WERI-Rb-1 (cell line): ENCODE measurements at regions not wholly inside any gene's neighbourhood (a gene's known extent, or its start where the extent isn't known, plus 50 kb on each side); places are given as distances from the start of the nearest gene placed in this dataset.

Experiments
- DNase-seq: peaks from one replicate; pipeline ENCODE4 v3.0.0-alpha.2; 2020
- H3K27ac ChIP-seq: fragments of 250-450 bp; sonication (Bioruptor Pico); 2 replicates; pipeline ENCODE4 v1.5.1; 2020; ENCODE audit warnings: mild to moderate bottlenecking, moderate library complexity
- H3K27me3 ChIP-seq: fragments of 250-450 bp; sonication (Bioruptor Pico); 2 replicates; pipeline ENCODE4 v1.5.1; 2021; ENCODE audit warnings: mild to moderate bottlenecking, low read depth, moderate library complexity; ENCODE audit not compliant: insufficient read depth, severe bottlenecking
- H3K36me3 ChIP-seq: fragments of 250-450 bp; sonication (Bioruptor Pico); 2 replicates; pipeline ENCODE4 v1.5.1; 2020; ENCODE audit warnings: mild to moderate bottlenecking, moderate library complexity
- H3K4me3 ChIP-seq: 2 replicates; pipeline ENCODE4 v1.5.1; 2011; ENCODE audit warnings: low read depth, mild to moderate bottlenecking, control low read depth, low read length
- H3K9me3 ChIP-seq: fragments of 250-450 bp; sonication (Bioruptor Pico); 2 replicates; pipeline ENCODE4 v1.5.1; 2021; ENCODE audit warnings: mild to moderate bottlenecking, moderate library complexity; ENCODE audit not compliant: severe bottlenecking
- CTCF ChIP-seq: IDR thresholded peaks from 2 replicates; pipeline ENCODE4 v1.5.1; 2011; ENCODE audit warnings: low read depth, mild to moderate bottlenecking, control low read depth, inconsistent platforms, low read length

DNA sequence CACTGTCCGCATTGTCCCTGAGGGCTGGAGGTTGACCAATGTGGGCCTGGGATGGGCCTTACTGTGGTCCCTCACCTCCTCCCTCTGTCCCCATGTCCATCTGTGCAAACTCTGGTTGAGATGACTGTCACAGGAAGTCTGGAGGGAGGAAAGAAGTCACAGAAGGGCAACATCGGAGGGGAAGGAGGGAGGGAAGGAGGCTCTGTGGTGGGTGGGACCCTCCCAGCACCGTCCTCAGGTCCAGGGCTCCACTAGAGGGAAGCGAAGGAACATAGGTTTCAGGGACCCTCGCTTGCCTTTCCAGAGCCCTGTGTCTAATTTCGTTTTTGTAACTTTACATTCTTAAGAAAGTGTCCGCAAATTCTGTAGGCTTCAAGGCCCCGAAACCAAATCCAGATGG is 111.3 kb upstream of the SLC44A3 start:
- H3K4me3 ChIP-seq: no peak overlapping the region

DNA sequence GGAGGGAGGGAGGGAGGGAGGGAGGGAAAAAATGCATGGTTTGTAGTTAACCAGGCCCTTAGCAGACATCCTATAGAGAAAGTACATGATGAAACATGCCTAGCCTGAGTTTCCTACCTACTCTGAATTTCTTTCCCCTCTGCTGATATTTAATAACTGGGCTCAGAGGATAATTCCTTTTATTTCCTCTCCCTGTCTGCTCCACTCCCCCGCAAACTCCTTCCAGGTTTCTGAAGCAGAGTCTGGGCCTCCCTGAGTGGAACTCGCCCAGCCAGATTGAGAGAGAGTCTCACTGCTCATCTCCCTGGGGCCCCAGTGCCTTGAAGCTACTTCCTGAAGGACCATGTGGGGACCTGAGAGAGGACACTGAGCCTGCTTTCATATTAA is 111.9 kb upstream of the SLC44A3 start:
- no peak for DNase-seq
- H3K9me3 ChIP-seq: no peaks in the 10 kb centered on the region
- no peak overlapping the region for H3K4me3 ChIP-seq
- H3K27ac ChIP-seq: no peak overlapping the region
- TF ChIP-seq CTCF: no peak
- H3K27me3 ChIP-seq: no peaks in the 10 kb centered on the region
- no peaks in the 10 kb centered on the region for H3K36me3 ChIP-seq

More for the DNA sequence above, 111.3 kb upstream of the SLC44A3 start:
- Histone ChIP-seq H3K36me3 (no peaks in the 10 kb centered on the region), H3K27me3 (no peaks in the 10 kb centered on the region), H3K27ac (no peak overlapping the region), H3K9me3 (no peaks in the 10 kb centered on the region)
- TF ChIP-seq CTCF: no peak
- no peak for DNase-seq

GRCh38 chr1:94707321-94708298 is 112.5 kb upstream of the SLC44A3 start:
- H3K4me3 ChIP-seq: no peak overlapping the region
- no peak for TF ChIP-seq CTCF
- H3K27me3 ChIP-seq: no peaks in the 10 kb centered on the region
- H3K36me3 ChIP-seq: no peaks in the 10 kb centered on the region
- no peak for DNase-seq
- H3K27ac ChIP-seq: no peak overlapping the region
- H3K9me3 ChIP-seq: no peaks in the 10 kb centered on the region

DNA sequence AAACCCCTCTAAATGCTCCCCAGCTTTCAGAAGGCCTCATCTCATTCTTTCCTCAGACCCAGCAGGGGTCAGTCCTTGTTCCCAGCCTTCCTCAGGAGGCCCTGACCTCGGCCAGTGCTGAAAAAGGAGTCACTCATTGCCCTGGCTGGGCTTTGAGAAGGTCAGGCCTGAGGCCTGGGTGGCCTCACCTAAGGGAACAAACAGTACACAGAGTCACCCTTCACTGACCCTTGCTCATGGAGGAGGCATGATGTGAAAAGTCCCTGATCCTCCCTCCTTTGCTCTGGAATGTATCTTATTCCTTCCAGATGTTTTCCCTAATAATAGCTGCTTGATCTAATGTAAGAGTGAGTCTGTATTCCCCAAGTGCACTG is 117.7 kb upstream of the SLC44A3 start:
- no peak overlapping the region for H3K27ac ChIP-seq
- no peak for TF ChIP-seq CTCF
- H3K27me3 ChIP-seq: no peaks in the 10 kb centered on the region
- H3K9me3 ChIP-seq: no peaks in the 10 kb centered on the region
- H3K4me3 ChIP-seq: no peak overlapping the region
- no peak for DNase-seq
- H3K36me3 ChIP-seq: no peaks in the 10 kb centered on the region

DNA sequence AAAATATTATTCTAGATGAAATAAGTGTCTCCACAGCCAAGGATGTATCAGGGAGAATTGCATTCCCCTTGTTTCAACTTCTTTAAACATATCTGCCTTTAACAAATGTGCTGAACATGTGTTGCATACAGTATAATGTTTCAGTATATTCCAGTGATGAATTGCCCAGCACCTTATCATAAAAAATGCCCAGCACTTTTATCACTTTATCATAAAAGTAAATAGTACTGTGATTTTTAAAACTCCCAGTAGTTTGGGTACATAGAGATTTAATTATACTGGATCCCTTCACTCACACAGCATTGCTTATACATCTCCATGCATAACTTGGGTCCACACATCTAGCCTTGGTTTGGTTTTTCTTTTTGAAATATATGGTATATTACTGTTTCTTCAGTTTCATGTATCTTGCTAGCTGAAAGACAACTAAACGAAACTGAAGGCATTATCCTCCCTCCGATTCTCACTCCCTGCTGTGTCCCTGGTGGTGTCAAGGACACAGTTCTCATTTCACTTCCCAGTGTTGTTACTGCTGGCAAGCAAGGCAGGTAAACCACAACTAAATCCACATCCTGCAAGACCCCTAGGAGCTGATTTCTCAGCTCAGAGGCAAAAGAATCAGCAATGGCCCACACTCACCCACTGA is 118.2 kb upstream of the SLC44A3 start:
- Histone ChIP-seq H3K27me3 (no peaks in the 10 kb centered on the region), H3K36me3 (no peaks in the 10 kb centered on the region), H3K4me3 (no peak overlapping the region), H3K27ac (no peak overlapping the region), H3K9me3 (no peaks in the 10 kb centered on the region)
- no peak for TF ChIP-seq CTCF
- DNase-seq: no peak
